Loucy (cell line): ENCODE measurements at regions not wholly inside any gene's neighbourhood (a gene's known extent, or its start where the extent isn't known, plus 50 kb on each side); places are given as distances from the start of the nearest gene placed in this dataset.

ENCODE experiments used
- EZH2phosphoT487 ChIP-seq: fragments of 200-600 bp; IDR thresholded peaks from 2 replicates; pipeline ENCODE4 v1.6.1; 2018; ENCODE audit warnings: antibody characterized with exemption, mild to moderate bottlenecking, moderate library complexity, borderline replicate concordance
- TF ChIP-seq, protein P1 (sequence below): fragments of 200-600 bp; sonication (generic); conservative IDR thresholded peaks from 2 replicates; pipeline ENCODE4 v1.5.1; 2014; ENCODE audit warnings: mild to moderate bottlenecking, antibody characterized with exemption, low read length

DNA sequence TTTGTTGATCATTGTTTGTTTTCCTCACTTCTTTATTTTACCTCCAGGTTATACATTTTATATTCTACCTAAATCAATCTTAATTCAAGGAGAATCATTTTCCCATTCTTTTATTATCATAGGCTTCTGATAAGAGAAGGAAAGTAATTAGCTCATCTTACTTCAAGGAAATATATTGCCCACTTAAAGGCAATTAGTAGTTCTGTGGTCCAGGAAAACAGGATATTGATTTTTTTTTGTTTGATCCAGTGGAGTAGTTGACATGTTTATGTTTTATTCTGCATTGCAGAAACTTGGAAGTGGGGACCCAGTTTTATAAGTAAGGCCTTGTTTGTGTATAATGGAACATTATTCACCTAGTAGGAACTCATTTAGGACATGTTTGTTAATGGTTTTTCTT, 390.6 kb downstream of the NDFIP2 start:
- TF ChIP-seq, protein P1, sequence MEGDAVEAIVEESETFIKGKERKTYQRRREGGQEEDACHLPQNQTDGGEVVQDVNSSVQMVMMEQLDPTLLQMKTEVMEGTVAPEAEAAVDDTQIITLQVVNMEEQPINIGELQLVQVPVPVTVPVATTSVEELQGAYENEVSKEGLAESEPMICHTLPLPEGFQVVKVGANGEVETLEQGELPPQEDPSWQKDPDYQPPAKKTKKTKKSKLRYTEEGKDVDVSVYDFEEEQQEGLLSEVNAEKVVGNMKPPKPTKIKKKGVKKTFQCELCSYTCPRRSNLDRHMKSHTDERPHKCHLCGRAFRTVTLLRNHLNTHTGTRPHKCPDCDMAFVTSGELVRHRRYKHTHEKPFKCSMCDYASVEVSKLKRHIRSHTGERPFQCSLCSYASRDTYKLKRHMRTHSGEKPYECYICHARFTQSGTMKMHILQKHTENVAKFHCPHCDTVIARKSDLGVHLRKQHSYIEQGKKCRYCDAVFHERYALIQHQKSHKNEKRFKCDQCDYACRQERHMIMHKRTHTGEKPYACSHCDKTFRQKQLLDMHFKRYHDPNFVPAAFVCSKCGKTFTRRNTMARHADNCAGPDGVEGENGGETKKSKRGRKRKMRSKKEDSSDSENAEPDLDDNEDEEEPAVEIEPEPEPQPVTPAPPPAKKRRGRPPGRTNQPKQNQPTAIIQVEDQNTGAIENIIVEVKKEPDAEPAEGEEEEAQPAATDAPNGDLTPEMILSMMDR, result no peak
- no peak for TF ChIP-seq EZH2phosphoT487
